ENCODE measurements at regions not wholly inside any gene's neighbourhood (a gene's known extent, or its start where the extent isn't known, plus 50 kb on each side); places are given as distances from the start of the nearest gene placed in this dataset.

- peak; percentile 96 for TF ChIP-seq CTCF (conservative IDR thresholded peaks at IDR 0.05; ENCODE audit: low read length)
- TF ChIP-seq EZH2phosphoT487 (IDR thresholded peaks at IDR 0.05; ENCODE audit: borderline replicate concordance) = no peak
Measured at GRCh38 chr1:70685300-70686286, 274.5 kb downstream of the CTH start.
